Pulmonary artery endothelial cell (primary cell): ENCODE measurements at regions not wholly inside any gene's neighbourhood (a gene's known extent, or its start where the extent isn't known, plus 50 kb on each side); places are given as distances from the start of the nearest gene placed in this dataset.

Experiments used
- DNase-seq: peaks from one replicate; pipeline ENCODE4 v3.0.0-alpha.2; 2011; ENCODE audit warnings: low read depth, low spot score

DNA sequence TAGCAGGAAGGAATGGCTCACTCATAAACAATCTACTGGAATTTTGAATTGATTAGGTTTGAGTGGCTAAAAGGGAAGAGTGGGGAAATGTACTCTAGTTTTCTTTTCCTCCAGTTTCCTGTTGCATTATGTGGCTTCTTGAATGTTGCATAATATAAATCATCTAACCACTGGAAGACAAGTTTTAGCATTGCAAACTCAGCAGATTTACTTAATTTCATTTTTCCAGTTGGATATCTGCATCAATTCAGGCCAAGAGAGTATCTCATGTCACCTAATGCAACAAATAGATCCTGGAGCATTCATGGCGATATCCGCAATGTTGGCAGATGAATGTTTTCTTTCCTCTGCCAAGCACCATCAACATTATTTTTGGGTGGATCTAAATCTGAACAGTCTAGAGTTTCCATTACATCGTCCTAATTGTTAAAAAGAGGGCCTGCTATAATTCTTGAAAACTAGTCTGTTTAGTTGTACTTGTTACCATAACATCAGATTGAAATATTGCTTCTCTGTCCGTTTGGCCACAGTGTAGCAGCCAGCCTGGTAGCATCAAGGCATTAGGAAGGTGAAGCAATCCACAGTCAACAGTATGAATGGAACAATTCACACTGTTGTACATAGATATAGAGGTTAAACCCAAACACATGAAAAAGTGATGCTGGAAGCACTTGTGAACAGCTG is 544.2 kb downstream of the ETNK1 start:
- no peak for DNase-seq

- DNase-seq: no peak
These were observed 544.7 kb downstream of the ETNK1 start for GRCh38 chr12:23169696-23170013.

DNA sequence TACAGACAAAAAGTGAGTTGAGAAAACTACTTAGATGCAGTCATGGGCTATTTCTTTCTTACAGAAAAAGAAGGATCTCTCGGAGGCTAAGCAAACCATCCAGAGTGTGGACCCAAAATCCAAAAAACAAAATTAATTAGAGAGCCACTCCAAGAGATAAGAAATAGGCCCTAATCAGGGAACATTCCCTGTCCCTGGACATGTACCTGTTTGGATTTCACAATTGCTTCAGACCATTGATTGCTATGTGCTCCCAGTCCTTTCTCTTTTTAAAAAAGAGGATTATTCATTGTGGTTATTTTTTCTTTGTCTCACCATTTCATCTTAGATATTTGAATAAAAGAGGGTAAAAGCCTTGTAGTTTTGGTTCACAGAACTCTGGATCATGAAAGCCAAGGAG is 549.9 kb downstream of the ETNK1 start:
- no peak for DNase-seq

DNA sequence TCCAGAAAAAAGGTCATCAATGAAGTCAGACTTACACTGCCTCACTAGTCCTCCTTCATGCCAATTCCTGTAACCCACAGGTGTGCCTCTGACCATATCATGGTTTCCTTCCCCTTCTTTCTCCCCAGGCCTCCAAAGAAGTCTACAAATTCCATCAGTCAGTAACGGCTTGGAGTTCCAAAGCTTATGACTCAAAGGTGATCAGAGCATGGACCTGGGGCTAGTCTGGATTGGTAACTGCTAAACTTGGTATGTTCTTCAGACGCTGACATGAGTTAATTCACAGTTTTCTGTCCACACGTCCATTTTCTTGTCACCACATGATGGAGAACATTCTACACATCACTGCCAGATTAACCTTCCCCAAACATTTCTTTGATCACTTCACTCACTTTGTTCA is 560.4 kb downstream of the ETNK1 start:
- no peak for DNase-seq

DNA sequence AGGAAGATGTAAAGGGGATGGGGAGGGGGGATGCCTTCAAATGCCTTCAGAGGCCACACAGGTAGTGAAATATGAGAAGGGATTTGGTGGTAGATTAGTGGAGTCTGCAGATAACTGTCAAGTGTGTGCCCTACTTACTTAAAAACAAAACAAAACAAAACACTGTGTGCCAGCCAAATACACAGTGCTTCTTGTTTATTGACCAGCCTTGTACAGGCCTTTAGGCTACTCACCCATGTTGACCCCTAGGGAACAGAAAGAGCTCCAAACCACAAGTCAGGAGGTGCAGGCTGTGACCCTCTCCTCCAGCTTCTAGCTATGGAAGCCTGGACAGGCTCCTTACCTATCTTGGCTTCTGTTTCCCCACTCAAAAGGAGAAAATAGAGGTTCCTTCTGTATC is 562.0 kb downstream of the ETNK1 start:
- no peak for DNase-seq

DNA sequence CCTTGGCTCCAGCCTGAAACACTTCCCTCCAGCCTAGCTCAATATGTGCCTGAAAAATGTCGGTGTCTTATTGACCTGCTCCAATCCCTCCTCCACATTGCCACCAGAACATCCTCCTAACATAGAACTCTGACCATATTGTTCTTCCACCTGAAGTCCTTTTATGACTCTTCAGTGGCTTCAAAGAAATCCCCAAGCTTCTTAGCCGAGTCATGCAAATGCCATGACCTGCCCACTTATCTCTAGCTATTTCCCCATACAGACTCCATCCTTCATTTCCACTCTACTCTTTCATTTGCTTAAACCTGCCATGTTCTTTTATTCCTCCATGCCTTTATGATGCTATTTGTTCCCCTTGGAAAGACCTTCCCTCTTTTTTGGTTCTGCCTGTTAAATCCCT is 568.6 kb downstream of the ETNK1 start:
- DNase-seq: no peak

GRCh38 chr12:23197266-23197665 is 572.3 kb downstream of the ETNK1 start:
- no peak for DNase-seq

GRCh38 chr12:23202728-23203127 is 577.8 kb downstream of the ETNK1 start:
- DNase-seq: no peak

- peak; percentile 22 for DNase-seq
These were observed 580.2 kb downstream of the ETNK1 start for GRCh38 chr12:23204933-23205778.

GRCh38 chr12:23209793-23210192 is 584.8 kb downstream of the ETNK1 start:
- DNase-seq: no peak

GRCh38 chr12:23210573-23210972 is 585.6 kb downstream of the ETNK1 start:
- no peak for DNase-seq

- DNase-seq: no peak
These were observed 586.7 kb downstream of the ETNK1 start for GRCh38 chr12:23211384-23212320.

DNA sequence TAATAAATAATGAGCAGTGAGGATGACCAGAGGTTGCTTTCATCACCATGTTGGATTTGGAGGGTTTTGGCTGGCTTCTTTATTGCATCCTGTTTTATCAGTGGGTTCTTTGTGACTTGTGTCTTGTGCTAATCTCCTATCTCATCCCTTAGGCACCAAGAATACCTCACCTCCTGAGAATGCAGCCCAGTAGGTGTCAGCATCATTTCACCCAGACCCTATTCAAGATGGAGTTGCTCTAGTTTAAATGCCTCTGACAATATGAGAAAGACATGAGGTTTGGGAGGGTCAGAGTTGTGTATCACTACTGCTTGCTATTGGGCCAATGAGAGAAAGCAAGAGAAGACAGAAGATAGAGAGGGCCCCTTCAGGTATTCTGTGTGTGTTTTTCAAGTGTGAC is 592.2 kb downstream of the ETNK1 start:
- no peak for DNase-seq

DNA sequence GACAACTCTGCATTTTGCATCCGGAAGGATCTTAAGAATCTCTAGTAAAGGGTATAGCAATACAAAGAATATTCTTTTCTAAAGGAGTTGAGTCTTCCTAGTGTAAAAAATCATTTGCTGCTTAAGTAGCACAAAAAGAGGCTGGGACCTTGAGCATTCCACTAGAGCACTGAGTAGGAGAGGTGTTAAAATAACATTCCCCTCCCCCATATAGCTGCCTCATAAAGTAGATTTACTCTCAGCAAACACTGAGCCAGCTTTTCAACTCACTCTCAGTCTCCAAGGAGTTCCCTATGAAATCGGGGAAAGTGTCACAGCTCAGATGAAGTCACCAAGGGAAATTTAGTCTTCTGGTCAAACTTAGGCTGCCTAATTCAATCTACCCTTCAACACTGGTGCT is 592.7 kb downstream of the ETNK1 start:
- no peak for DNase-seq

DNA sequence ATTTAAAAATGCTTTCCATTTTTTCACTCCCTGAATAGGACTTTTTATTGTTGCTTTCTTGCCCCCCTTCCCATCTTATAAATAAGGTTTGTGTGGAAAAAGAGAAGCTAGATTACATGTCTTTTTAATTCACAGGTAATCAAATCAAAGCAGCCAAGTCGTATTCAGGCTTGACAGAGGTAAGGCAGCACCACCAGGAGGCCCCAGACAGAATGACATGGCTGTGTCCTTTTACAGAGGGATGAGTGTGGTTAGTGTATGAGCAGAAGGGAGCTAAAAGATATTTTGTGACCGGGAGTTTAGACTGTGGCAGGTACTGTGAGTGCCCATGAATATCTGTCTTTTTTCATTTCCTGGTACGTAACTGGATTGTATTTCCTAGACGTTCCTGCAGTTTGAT is 596.1 kb downstream of the ETNK1 start:
- no peak for DNase-seq

DNA sequence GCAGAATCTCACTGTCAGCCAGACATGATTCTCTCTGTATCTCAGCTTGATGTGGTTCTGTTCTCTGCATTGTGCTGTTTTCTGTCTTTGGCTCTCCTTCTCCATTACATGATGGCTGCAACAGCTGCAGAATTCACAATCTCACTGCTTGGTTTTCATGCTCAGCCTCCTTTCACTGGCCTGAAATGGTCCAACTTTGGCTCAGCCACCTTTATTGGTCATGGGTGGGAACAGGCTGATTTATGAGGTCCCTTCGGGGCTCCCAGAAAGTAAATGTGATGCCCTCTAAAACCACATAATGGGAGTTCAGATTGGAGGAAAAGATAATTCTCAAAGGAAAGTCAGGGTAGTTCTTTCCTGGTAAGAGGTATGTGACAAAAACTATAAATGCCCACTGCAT is 597.0 kb downstream of the ETNK1 start:
- DNase-seq: no peak

DNA sequence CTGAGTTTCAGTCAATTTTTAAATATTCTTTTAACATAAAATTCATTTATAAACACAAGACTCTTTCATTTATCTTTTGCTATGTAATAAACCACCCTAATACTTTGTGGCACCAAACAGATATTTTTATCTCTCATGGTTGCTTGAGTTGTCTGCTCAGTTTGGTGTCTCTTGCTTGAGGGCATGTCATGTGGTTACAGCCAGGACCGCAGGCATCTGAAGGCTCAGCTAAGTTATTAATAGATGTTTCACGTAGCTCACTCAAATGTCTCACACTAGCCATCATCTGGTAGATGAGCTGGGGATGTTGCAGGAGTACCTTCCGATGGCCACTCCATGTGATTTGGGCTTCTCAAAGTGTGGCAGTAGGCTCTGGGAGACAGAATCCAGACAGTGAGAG is 597.8 kb downstream of the ETNK1 start:
- DNase-seq: no peak

DNA sequence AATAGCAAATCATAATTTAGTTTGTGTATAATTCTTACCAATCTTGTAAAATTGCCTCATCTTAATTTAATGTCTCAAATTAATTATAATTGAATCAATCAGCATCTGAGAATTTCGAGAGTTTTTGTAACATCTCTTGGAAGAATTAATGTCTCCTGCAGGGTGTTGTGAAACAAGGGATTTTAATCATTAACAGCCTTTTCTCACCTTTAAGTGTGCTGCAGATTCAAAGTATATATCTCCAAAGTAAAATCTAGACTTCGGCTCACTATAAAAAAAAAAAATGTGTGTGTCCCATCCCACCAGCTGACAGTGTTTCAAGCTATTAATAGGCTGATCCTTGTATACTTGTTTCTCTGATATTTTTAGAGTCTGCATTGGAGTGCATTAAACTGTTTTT is 603.1 kb downstream of the ETNK1 start:
- DNase-seq: no peak

DNA sequence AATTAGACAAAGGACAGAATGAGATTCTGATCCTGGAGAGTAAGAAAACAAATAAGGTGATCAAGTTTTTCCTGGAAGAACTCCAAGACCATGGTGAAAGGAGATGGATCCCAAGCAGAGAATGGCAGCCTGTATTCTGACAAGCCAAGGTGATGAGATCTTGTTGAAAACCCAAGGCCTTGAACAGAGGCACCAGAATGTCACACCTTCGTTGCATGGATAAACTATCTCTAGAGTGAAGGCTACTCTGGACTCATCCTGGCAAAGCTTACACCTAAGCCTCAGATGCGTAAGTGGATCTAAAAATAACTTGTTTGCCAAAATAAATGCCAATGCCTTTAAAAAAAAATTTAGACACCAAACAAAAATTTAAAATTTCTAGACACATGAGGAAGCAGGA is 605.9 kb downstream of the ETNK1 start:
- no peak for DNase-seq

- DNase-seq: no peak
These were observed 611.3 kb downstream of the ETNK1 start for GRCh38 chr12:23236066-23236780.

- no peak for DNase-seq
These were observed 611.8 kb downstream of the ETNK1 start for GRCh38 chr12:23236811-23237210.
